ENCODE measurements at regions not wholly inside any gene's neighbourhood (a gene's known extent, or its start where the extent isn't known, plus 50 kb on each side); places are given as distances from the start of the nearest gene placed in this dataset.

GRCh38 chr5:13250464-13251291, 693.8 kb downstream of the DNAH5 start:
- Histone ChIP-seq H3K4me3 (replicated peaks; ENCODE audit: insufficient read depth, low read length) (no peak overlapping the region), H3K27me3 (ENCODE audit: insufficient read depth, poor library complexity, severe bottlenecking) (no peaks in the 10 kb centered on the region), H3K27ac (replicated peaks) (no peak overlapping the region)
- DNase-seq (ENCODE audit: low read depth in 1 of 2, low spot score in 1 of 2), result no peak
- TF ChIP-seq GABPA (IDR thresholded peaks at IDR 0.05; ENCODE audit: low read depth) (no peak), CTCF (IDR thresholded peaks at IDR 0.05; ENCODE audit: insufficient read depth, low read length) (peak; percentile 39), SPI1 (IDR thresholded peaks at IDR 0.05; ENCODE audit: borderline replicate concordance, low read depth) (no peak), POLR2AphosphoS5 (IDR thresholded peaks at IDR 0.05; ENCODE audit: low read depth) (no peak), REST (IDR thresholded peaks at IDR 0.05; ENCODE audit: insufficient replicate concordance, low read depth) (no peak)

GRCh38 chr5:13249854-13250253, 694.6 kb downstream of the DNAH5 start:
- Histone ChIP-seq H3K27me3 (ENCODE audit: insufficient read depth, poor library complexity, severe bottlenecking) (no peaks in the 10 kb centered on the region), H3K4me3 (replicated peaks; ENCODE audit: insufficient read depth, low read length) (no peak overlapping the region), H3K27ac (replicated peaks) (no peak overlapping the region)
- no peak for DNase-seq (ENCODE audit: low read depth in 1 of 2, low spot score in 1 of 2)
- TF ChIP-seq CTCF (IDR thresholded peaks at IDR 0.05; ENCODE audit: insufficient read depth, low read length) (no peak), REST (IDR thresholded peaks at IDR 0.05; ENCODE audit: insufficient replicate concordance, low read depth) (no peak), GABPA (IDR thresholded peaks at IDR 0.05; ENCODE audit: low read depth) (no peak), SPI1 (IDR thresholded peaks at IDR 0.05; ENCODE audit: borderline replicate concordance, low read depth) (no peak), POLR2AphosphoS5 (IDR thresholded peaks at IDR 0.05; ENCODE audit: low read depth) (no peak)

GRCh38 chr5:13248253-13248652, 696.2 kb downstream of the DNAH5 start:
- Histone ChIP-seq H3K27me3 (ENCODE audit: insufficient read depth, poor library complexity, severe bottlenecking) (no peaks in the 10 kb centered on the region), H3K27ac (replicated peaks) (no peak overlapping the region), H3K4me3 (replicated peaks; ENCODE audit: insufficient read depth, low read length) (no peak overlapping the region)
- TF ChIP-seq CTCF (IDR thresholded peaks at IDR 0.05; ENCODE audit: insufficient read depth, low read length), result no peak
- no peak for TF ChIP-seq POLR2AphosphoS5 (IDR thresholded peaks at IDR 0.05; ENCODE audit: low read depth)
- no peak for TF ChIP-seq REST (IDR thresholded peaks at IDR 0.05; ENCODE audit: insufficient replicate concordance, low read depth)
- TF ChIP-seq GABPA (IDR thresholded peaks at IDR 0.05; ENCODE audit: low read depth), result no peak
- TF ChIP-seq SPI1 (IDR thresholded peaks at IDR 0.05; ENCODE audit: borderline replicate concordance, low read depth), result no peak
- no peak for DNase-seq (ENCODE audit: low read depth in 1 of 2, low spot score in 1 of 2)
